Body of pancreas (tissue), 4 donors: ENCODE measurements at regions not wholly inside any gene's neighbourhood (a gene's known extent, or its start where the extent isn't known, plus 50 kb on each side); places are given as distances from the start of the nearest gene placed in this dataset.

Experiments
- ATAC-seq: fragments of 150-250 bp; one replicate; pipeline ENCODE4 v1.9.1; 2016
- DNase-seq, 4 donors: peaks; one replicate each; pipeline ENCODE4 v3.0.0-alpha.2; 2019
- H3K27ac ChIP-seq, 4 donors: fragments of 200-600 bp; sonication (generic); 1 replicate in 3 of 4; 2 replicates in 1 of 4; pipeline versions ENCODE4 v1.5.1 to v1.6.1; 2016 to 2019; ENCODE audit warnings: mild to moderate bottlenecking in 1 of 4, mixed read lengths in 1 of 4, moderate library complexity in 1 of 4
- H3K27me3 ChIP-seq, 2 donors: fragments of 200-600 bp; sonication (generic); one replicate each; pipeline ENCODE4 v1.6.0; 2016; ENCODE audit warnings: mild to moderate bottlenecking in 1 of 2
- H3K36me3 ChIP-seq, 2 donors: fragments of 200-600 bp; sonication (generic); replicated peaks in 1 of 2; 2 replicates each; pipeline ENCODE4 v1.5.1; 2016; ENCODE audit warnings: low read depth in 2 of 2; ENCODE audit not compliant: insufficient read depth in 1 of 2
- H3K4me1 ChIP-seq: fragments of 200-600 bp; sonication (generic); one replicate; pipeline ENCODE4 v1.6.0; 2016
- H3K4me3 ChIP-seq, 2 donors: fragments of 200-600 bp; sonication (generic); 1 replicate in 1 of 2; 2 replicates in 1 of 2; pipeline ENCODE4 v1.5.1; 2016 to 2019
- H3K9me3 ChIP-seq, 3 donors: fragments of 200-600 bp; sonication (generic); 1 replicate in 2 of 3; 2 replicates in 1 of 3; pipeline ENCODE4 v1.5.1; 2016
- POLR2A ChIP-seq, 3 donors: fragments of 450-650 bp; IDR thresholded peaks; one replicate each; pipeline ENCODE4 v1.6.1; 2016; ENCODE audit warnings: antibody characterized with exemption in 3 of 3, mild to moderate bottlenecking in 2 of 3
- WGBS, 2 donors: methylation state at CpG; one replicate each; pipeline ENCODE4 v1.1.5; 2017; 5-methylcytosine and 5-hydroxymethylcytosine counted together
- intact Hi-C: fragments of 100-400 bp; cut with DNase I; formaldehyde crosslinking; loops from one replicate; pipeline ENCODE4 v1.15.1; 2023
- TF ChIP-seq, protein P1 (sequence below), 7 experiments: fragments of 450-650 bp in 4 of 7; fragments of 200-600 bp in 3 of 7; sonication (generic) in 3 of 7; IDR thresholded peaks; one replicate each; pipeline ENCODE4 v1.5.1; 2016 to 2019; ENCODE audit warnings: antibody characterized with exemption in 7 of 7

DNA sequence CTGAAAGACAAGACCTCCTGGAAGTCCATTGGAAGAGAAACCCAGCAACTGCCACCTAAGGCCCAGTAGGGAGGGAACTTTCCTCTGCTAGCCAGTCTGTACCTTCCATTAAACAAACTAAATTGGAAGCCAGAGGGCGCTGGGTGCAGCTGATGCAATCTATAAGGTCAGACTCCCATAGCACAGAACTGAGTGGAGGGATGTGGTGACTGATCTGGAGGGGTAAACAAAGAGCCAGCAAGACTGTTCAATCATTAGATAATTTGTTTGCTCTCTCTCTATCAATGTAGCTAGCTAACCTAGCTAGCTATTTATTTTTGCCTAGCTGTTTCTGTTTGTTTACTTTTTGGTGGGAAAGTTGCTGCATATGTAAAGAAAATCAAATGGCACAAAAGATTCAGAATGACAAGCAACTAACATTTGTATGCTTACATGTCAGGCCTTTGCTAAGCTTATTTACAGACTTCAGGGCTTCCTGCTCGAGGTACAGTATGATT, 291.8 kb upstream of the DAB2 start:
- intact Hi-C loops, result no loop called here
- H3K36me3 ChIP-seq, result no peaks in the 10 kb centered on the region
- no peaks in the 10 kb centered on the region for H3K27me3 ChIP-seq
- WGBS, 2 donors, result 6 to 8% methylated on average over 2 of the region's 2 CpGs
- H3K27ac ChIP-seq, result peak overlapping the region in 2 of 4 donors; percentile 22 to 54
- ATAC-seq (peak; percentile 85), DNase-seq (peak; percentile 66 to 82 (median 74))
- H3K4me1 ChIP-seq, result peaks cover 16% of the 10 kb centered on the region
- TF ChIP-seq, protein P1, sequence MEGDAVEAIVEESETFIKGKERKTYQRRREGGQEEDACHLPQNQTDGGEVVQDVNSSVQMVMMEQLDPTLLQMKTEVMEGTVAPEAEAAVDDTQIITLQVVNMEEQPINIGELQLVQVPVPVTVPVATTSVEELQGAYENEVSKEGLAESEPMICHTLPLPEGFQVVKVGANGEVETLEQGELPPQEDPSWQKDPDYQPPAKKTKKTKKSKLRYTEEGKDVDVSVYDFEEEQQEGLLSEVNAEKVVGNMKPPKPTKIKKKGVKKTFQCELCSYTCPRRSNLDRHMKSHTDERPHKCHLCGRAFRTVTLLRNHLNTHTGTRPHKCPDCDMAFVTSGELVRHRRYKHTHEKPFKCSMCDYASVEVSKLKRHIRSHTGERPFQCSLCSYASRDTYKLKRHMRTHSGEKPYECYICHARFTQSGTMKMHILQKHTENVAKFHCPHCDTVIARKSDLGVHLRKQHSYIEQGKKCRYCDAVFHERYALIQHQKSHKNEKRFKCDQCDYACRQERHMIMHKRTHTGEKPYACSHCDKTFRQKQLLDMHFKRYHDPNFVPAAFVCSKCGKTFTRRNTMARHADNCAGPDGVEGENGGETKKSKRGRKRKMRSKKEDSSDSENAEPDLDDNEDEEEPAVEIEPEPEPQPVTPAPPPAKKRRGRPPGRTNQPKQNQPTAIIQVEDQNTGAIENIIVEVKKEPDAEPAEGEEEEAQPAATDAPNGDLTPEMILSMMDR (IDR thresholded peaks at IDR 0.05), result peak; percentile 16 to 71 (median 62)
- no peak for TF ChIP-seq POLR2A (IDR thresholded peaks at IDR 0.05)
- no peaks in the 10 kb centered on the region for H3K9me3 ChIP-seq
- H3K4me3 ChIP-seq, result no peak overlapping the region

DNA sequence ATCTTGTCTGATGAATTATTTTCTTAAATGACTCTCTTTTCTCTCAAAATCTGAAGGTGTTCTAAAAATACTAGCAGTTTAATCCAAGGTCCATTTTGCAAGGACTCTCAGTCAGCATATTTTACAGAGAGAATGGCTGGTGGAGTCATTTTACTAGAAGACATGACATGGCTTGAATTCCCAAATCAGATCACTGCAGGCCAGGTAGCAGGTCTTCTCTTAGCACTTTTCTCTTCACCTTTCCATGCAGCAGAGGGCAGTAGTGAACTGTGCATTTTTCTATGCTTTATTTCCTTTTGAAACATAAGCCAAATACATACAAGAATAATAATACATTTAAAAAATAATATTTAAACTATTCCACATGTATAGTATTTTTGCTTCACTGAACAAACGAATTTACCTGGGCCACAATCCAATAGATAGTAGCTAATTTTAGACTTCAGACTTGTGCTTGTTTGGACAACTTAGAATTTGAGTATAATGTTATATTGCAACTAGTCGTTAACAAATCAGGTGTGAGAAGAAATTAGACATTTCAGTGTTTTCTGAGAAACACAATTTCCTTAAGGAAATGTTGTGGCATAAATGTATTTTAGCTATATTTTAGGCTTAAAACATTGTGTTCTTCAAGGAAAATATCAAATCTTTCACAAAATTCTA, 289.4 kb upstream of the DAB2 start:
- Histone ChIP-seq H3K4me1 (peaks cover 16% of the 10 kb centered on the region), H3K27ac (peak overlapping the region in 1 of 4 donors; percentile 27), H3K4me3 (no peak overlapping the region), H3K9me3 (no peaks in the 10 kb centered on the region), H3K27me3 (no peaks in the 10 kb centered on the region), H3K36me3 (no peaks in the 10 kb centered on the region)
- intact Hi-C loops, result loop anchor here (5.0 kb wide), 1 partner anchor 968 kb away; no protein-coding TSS in a partner anchor
- DNase-seq, result peak; percentile 70 to 81 (median 72)
- peak; percentile 81 for ATAC-seq
- 8 to 16% methylated on average over 2 of the region's 2 CpGs for WGBS, 2 donors
- no peak for TF ChIP-seq POLR2A (IDR thresholded peaks at IDR 0.05)
- TF ChIP-seq, protein P1 (IDR thresholded peaks at IDR 0.05), result peak; percentile 51 to 84 (median 76)

DNA sequence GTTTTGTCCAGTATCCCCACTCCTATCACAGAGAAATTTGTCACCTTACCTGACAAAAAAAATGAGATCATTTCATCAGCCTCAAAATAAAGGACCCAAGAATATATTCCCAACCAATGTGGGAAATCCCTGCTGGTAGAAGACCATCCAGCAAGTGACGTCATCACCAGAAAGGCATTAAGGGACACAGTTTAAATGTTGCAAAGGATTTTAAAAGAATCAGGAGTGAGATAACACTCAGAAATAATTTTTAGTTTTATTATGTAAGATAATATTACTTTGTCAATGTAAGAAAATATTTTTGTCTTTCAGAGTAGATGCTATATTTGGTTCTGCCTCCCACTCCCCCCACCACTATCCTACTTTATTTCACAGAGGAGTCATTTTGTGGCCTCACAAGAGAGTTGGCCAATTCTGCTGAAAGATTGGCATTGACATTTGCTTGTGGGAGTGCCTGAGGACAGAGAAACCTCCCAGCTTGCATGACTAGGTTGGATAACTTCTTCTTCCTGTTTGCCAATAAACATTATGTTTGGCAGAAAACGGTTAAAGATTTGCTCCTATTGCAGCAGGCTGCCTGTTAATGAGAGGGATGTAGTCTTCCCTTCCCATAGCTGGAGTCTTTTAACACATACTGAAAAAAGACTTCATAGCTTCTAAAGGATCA, 288.6 kb upstream of the DAB2 start:
- ATAC-seq (no peak), DNase-seq (peak in 2 of 4 donors; percentile 13 to 17)
- Histone ChIP-seq H3K36me3 (no peaks in the 10 kb centered on the region), H3K4me1 (peaks cover 16% of the 10 kb centered on the region), H3K9me3 (no peaks in the 10 kb centered on the region), H3K27me3 (no peaks in the 10 kb centered on the region), H3K27ac (no peak overlapping the region), H3K4me3 (no peak overlapping the region)
- intact Hi-C loops, result loop anchor here (5.0 kb wide), 1 partner anchor 969 kb away; no protein-coding TSS in a partner anchor
- no peak for TF ChIP-seq POLR2A (IDR thresholded peaks at IDR 0.05)
- TF ChIP-seq, protein P1 (IDR thresholded peaks at IDR 0.05), result no peak
- WGBS, 2 donors, result 34 to 39% methylated on average over 2 of the region's 2 CpGs

DNA sequence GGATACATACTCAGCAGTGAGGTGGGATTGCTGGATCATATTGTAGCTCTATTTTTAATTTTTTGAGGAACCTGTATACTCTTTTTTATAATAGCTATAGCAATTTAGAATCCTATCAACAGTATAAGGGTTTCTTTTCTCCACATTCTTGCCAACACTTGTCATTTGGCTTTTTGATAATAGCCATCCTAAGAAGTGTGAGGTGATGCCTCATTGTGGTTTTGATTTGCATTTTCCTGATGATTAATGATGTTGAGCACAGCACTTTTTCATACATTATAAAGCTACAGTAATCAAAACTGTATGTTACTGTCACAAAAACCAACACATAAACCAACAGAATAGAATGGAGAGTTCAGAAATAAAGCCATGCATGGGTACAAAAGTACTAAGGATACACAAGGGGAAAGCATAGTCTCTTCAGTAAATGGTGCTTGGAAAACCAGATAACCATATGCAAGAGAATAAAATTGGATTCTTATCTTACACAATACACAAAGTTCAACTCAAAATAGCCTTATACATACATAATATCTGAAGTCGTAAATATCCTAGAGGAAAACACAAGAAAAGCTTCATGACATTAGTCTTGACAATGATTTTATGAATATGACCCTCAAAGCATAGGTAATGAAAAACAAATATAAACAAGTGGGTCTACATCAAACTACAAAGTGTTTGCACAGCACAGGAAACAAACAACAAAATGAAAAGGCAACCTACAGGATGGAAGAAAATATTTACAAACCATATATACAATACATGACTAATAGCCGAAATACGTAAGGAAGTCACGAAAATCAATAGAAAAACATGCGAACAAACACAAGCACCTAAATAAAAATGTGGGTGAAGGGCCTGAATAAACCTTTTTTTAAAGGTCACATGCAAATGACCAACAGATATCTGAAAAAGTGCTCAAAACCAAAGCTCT, 287.8 kb upstream of the DAB2 start:
- intact Hi-C loops, result loop anchor here (5.0 kb wide), 1 partner anchor 970 kb away; no protein-coding TSS in a partner anchor
- no peak overlapping the region for H3K27ac ChIP-seq
- no peak for TF ChIP-seq POLR2A (IDR thresholded peaks at IDR 0.05)
- TF ChIP-seq, protein P1 (IDR thresholded peaks at IDR 0.05), result no peak

More for the DNA sequence above, 287.8 kb upstream of the DAB2 start:
- Histone ChIP-seq H3K36me3 (no peaks in the 10 kb centered on the region), H3K4me3 (no peak overlapping the region), H3K9me3 (no peaks in the 10 kb centered on the region), H3K27me3 (no peaks in the 10 kb centered on the region), H3K4me1 (peaks cover 16% of the 10 kb centered on the region)
- no peak for ATAC-seq
- DNase-seq, result no peak
- WGBS, 2 donors, result 79 to 81% methylated on average over 5 of the region's 5 CpGs
